ENCODE measurements at regions not wholly inside any gene's neighbourhood (a gene's known extent, or its start where the extent isn't known, plus 50 kb on each side); places are given as distances from the start of the nearest gene placed in this dataset.

DNA sequence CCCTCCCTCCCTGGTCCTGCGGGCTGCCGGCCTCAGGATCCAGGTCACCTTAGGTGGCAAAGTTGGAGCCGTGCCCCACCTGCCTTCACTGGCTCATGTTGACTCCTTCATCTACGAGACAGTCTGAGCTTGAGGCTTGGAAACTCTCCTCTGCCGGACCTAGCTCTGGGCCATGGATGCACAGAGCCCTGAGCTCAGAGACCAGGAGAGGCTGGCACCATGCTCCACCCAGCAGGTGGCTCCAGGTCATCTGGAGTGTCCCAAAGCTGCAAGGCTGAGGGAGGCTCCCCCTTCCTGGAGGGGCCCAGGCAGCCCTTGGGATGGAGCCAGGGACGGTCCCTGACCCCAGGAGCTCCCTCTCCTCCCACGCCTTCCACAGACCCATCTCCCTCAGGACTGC lies 81.3 kb downstream of the PDGFA start:
- TF ChIP-seq, protein P1, sequence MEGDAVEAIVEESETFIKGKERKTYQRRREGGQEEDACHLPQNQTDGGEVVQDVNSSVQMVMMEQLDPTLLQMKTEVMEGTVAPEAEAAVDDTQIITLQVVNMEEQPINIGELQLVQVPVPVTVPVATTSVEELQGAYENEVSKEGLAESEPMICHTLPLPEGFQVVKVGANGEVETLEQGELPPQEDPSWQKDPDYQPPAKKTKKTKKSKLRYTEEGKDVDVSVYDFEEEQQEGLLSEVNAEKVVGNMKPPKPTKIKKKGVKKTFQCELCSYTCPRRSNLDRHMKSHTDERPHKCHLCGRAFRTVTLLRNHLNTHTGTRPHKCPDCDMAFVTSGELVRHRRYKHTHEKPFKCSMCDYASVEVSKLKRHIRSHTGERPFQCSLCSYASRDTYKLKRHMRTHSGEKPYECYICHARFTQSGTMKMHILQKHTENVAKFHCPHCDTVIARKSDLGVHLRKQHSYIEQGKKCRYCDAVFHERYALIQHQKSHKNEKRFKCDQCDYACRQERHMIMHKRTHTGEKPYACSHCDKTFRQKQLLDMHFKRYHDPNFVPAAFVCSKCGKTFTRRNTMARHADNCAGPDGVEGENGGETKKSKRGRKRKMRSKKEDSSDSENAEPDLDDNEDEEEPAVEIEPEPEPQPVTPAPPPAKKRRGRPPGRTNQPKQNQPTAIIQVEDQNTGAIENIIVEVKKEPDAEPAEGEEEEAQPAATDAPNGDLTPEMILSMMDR (IDR thresholded peaks at IDR 0.05 in 8 of 11, conservative IDR thresholded peaks at IDR 0.05 in 3 of 11): no peak
- TF ChIP-seq POLR2AphosphoS5 (IDR thresholded peaks at IDR 0.05) (no peak), POLR2A (IDR thresholded peaks at IDR 0.05) (no peak)
